Peyer's patch (tissue), 4 donors: ENCODE measurements at regions not wholly inside any gene's neighbourhood (a gene's known extent, or its start where the extent isn't known, plus 50 kb on each side); places are given as distances from the start of the nearest gene placed in this dataset.

Experiments
- DNase-seq, 3 donors: peaks; one replicate each; pipeline ENCODE4 v3.0.0-alpha.2; 2017 to 2019
- H3K27ac ChIP-seq, 4 donors: fragments of 200-600 bp; sonication (generic); one replicate each; pipeline ENCODE4 v1.5.1; 2016 to 2019
- H3K27me3 ChIP-seq, 2 donors: fragments of 200-600 bp; sonication (generic); one replicate each; pipeline ENCODE4 v1.5.1; 2019
- H3K36me3 ChIP-seq, 3 donors: fragments of 200-600 bp; sonication (generic); one replicate each; pipeline ENCODE4 v1.5.1; 2016 to 2019
- H3K4me1 ChIP-seq, 4 donors: fragments of 200-600 bp; sonication (generic); one replicate each; pipeline ENCODE4 v1.5.1; 2016 to 2019
- H3K4me3 ChIP-seq, 4 donors: fragments of 200-600 bp; sonication (generic); 1 replicate in 3 of 4; 2 replicates in 1 of 4; pipeline ENCODE4 v1.5.1; 2016 to 2019; ENCODE audit warnings: mild to moderate bottlenecking in 1 of 4
- H3K9me3 ChIP-seq, 4 donors: fragments of 200-600 bp; sonication (generic); one replicate each; pipeline ENCODE4 v1.5.1; 2016 to 2019; ENCODE audit warnings: mild to moderate bottlenecking in 1 of 4
- CTCF ChIP-seq, 6 experiments: fragments of 450-650 bp in 4 of 6; fragments of 200-600 bp in 2 of 6; sonication (generic) in 1 of 6; IDR thresholded peaks; one replicate each; pipeline ENCODE4 v1.5.1; 2017 to 2019; ENCODE audit warnings: antibody characterized with exemption in 6 of 6, mild to moderate bottlenecking in 3 of 6, moderate library complexity in 1 of 6
- POLR2A ChIP-seq, 2 donors: fragments of 450-650 bp; IDR thresholded peaks; one replicate each; pipeline ENCODE4 v1.5.1; 2017; ENCODE audit warnings: antibody characterized with exemption in 2 of 2, mild to moderate bottlenecking in 2 of 2, moderate library complexity in 2 of 2

GRCh38 chr10:110355141-110355831 is 50.6 kb upstream of the SMNDC1 start:
- H3K4me3 ChIP-seq: no peak overlapping the region
- peak in 2 of 3 donors; percentile 50 to 54 for DNase-seq
- H3K9me3 ChIP-seq: no peaks in the 10 kb centered on the region
- H3K27me3 ChIP-seq: no peaks in the 10 kb centered on the region
- peak overlapping the region in 2 of 4 donors; percentile 80 to 82 for H3K27ac ChIP-seq
- no peaks in the 10 kb centered on the region for H3K36me3 ChIP-seq
- TF ChIP-seq POLR2A (IDR thresholded peaks at IDR 0.05): no peak
- no peak for TF ChIP-seq CTCF (IDR thresholded peaks at IDR 0.05)
- peaks cover 8 to 23% (median 21%) of the 10 kb centered on the region in 4 donors for H3K4me1 ChIP-seq

- Histone ChIP-seq H3K4me3 (peak overlapping the region in 1 of 4 donors; percentile 21), H3K36me3 (no peaks in the 10 kb centered on the region), H3K4me1 (peaks cover 8 to 23% (median 21%) of the 10 kb centered on the region in 4 donors), H3K27me3 (no peaks in the 10 kb centered on the region), H3K9me3 (no peaks in the 10 kb centered on the region), H3K27ac (peak overlapping the region in 3 of 4 donors; percentile 40 to 82 (median 80))
- DNase-seq: peak in 2 of 3 donors; percentile 73 to 78
- no peak for TF ChIP-seq CTCF (IDR thresholded peaks at IDR 0.05)
- no peak for TF ChIP-seq POLR2A (IDR thresholded peaks at IDR 0.05)
Observed at GRCh38 chr10:110355922-110356627, 51.4 kb upstream of the SMNDC1 start.

- DNase-seq: peak in 2 of 3 donors; percentile 92 to 94
- Histone ChIP-seq H3K4me1 (peaks cover 8 to 23% (median 21%) of the 10 kb centered on the region in 4 donors), H3K27ac (peak overlapping the region; percentile 41 to 82 (median 74)), H3K9me3 (no peaks in the 10 kb centered on the region), H3K4me3 (peak overlapping the region in 3 of 4 donors; percentile 1 to 21 (median 16)), H3K36me3 (no peaks in the 10 kb centered on the region), H3K27me3 (no peaks in the 10 kb centered on the region)
- TF ChIP-seq POLR2A (IDR thresholded peaks at IDR 0.05) (no peak), CTCF (IDR thresholded peaks at IDR 0.05) (no peak)
Observed at GRCh38 chr10:110356628-110357245, 52.0 kb upstream of the SMNDC1 start.

- peak overlapping the region; percentile 41 to 82 (median 74) for H3K27ac ChIP-seq
- H3K27me3 ChIP-seq: no peaks in the 10 kb centered on the region
- no peaks in the 10 kb centered on the region for H3K9me3 ChIP-seq
- H3K4me1 ChIP-seq: peaks cover 8 to 23% (median 21%) of the 10 kb centered on the region in 4 donors
- TF ChIP-seq POLR2A (IDR thresholded peaks at IDR 0.05) (no peak), CTCF (IDR thresholded peaks at IDR 0.05) (no peak)
- peak overlapping the region; percentile 1 to 21 (median 18) for H3K4me3 ChIP-seq
- no peaks in the 10 kb centered on the region for H3K36me3 ChIP-seq
- DNase-seq: peak in 2 of 3 donors; percentile 59 to 68
Observed at GRCh38 chr10:110357252-110357780, 52.6 kb upstream of the SMNDC1 start.

- Histone ChIP-seq H3K27ac (peak overlapping the region; percentile 41 to 82 (median 74)), H3K27me3 (no peaks in the 10 kb centered on the region), H3K4me3 (no peak overlapping the region), H3K36me3 (no peaks in the 10 kb centered on the region), H3K9me3 (no peaks in the 10 kb centered on the region), H3K4me1 (peaks cover 8 to 23% (median 21%) of the 10 kb centered on the region in 4 donors)
- peak in 1 of 3 donors; percentile 43 for DNase-seq
- no peak for TF ChIP-seq CTCF (IDR thresholded peaks at IDR 0.05)
- TF ChIP-seq POLR2A (IDR thresholded peaks at IDR 0.05): no peak
Observed at GRCh38 chr10:110357871-110358270, 53.2 kb upstream of the SMNDC1 start.
